Upper lobe of left lung (tissue), 4 donors: ENCODE measurements at regions not wholly inside any gene's neighbourhood (a gene's known extent, or its start where the extent isn't known, plus 50 kb on each side); places are given as distances from the start of the nearest gene placed in this dataset.

Experiments used
- POLR2A ChIP-seq, 4 donors: fragments of 450-650 bp; IDR thresholded peaks; one replicate each; pipeline ENCODE4 v1.5.1; 2016 to 2017; ENCODE audit warnings: antibody characterized with exemption in 4 of 4, mild to moderate bottlenecking in 2 of 4
- TF ChIP-seq, protein P1 (sequence below), 6 experiments: fragments of 450-650 bp in 4 of 6; fragments of 200-600 bp in 2 of 6; sonication (generic) in 2 of 6; IDR thresholded peaks; one replicate each; pipeline ENCODE4 v1.5.1; 2016 to 2019; ENCODE audit warnings: antibody characterized with exemption in 6 of 6

DNA sequence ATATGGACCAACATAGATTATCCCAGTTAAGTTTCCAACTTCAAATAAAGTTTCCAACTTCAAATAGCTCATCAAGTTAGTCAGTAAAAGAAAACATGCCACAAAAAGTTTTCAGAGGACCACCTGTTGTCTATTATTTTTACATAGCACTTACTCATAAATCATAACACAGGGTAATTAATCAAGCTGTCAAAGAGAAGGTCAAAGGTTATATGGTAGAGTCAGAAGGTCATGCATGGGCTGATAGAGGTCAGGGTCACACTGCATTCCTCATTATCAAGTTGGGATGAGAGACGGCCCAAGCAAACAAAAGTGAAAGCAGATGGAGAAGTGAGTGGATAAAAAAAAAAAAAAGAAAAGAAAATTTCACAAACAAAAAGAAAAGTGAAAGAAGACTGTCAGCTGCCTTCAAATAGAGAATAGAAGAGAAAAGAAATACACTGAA, 145.5 kb upstream of the POU5F2 start:
- TF ChIP-seq, protein P1, sequence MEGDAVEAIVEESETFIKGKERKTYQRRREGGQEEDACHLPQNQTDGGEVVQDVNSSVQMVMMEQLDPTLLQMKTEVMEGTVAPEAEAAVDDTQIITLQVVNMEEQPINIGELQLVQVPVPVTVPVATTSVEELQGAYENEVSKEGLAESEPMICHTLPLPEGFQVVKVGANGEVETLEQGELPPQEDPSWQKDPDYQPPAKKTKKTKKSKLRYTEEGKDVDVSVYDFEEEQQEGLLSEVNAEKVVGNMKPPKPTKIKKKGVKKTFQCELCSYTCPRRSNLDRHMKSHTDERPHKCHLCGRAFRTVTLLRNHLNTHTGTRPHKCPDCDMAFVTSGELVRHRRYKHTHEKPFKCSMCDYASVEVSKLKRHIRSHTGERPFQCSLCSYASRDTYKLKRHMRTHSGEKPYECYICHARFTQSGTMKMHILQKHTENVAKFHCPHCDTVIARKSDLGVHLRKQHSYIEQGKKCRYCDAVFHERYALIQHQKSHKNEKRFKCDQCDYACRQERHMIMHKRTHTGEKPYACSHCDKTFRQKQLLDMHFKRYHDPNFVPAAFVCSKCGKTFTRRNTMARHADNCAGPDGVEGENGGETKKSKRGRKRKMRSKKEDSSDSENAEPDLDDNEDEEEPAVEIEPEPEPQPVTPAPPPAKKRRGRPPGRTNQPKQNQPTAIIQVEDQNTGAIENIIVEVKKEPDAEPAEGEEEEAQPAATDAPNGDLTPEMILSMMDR (IDR thresholded peaks at IDR 0.05): no peak
- TF ChIP-seq POLR2A (IDR thresholded peaks at IDR 0.05): no peak
